ENCODE measurements at regions not wholly inside any gene's neighbourhood (a gene's known extent, or its start where the extent isn't known, plus 50 kb on each side); places are given as distances from the start of the nearest gene placed in this dataset.

GRCh38 chr11:10914050-10914449, 56.2 kb upstream of the ZBED5 start:
- no peak for DNase-seq (ENCODE audit: low read depth)
- Histone ChIP-seq H3K27me3 (ENCODE audit: control insufficient read depth, insufficient read depth, low read length) (no peaks in the 10 kb centered on the region), H3K36me3 (ENCODE audit: control insufficient read depth, insufficient read depth, low read length) (no peaks in the 10 kb centered on the region), H3K4me3 (ENCODE audit: low read depth, low read length) (no peak overlapping the region)
- CTCF ChIA-PET = interaction anchor here (1.0 to 1.9 kb wide), 3 partner anchors 8 to 121 kb away, joined by 3 to 7 read pairs (median 4); no protein-coding TSS in a partner anchor
- POLR2A ChIA-PET = interaction anchor here (0.6 kb wide), 1 partner anchor 108 kb away, joined by 3 read pairs; no protein-coding TSS in a partner anchor
- TF ChIP-seq CTCF (IDR thresholded peaks at IDR 0.05; ENCODE audit: insufficient read depth, low read depth, low read length) = no peak

- H3K4me3 ChIP-seq (ENCODE audit: low read depth, low read length) = no peak overlapping the region
- H3K36me3 ChIP-seq (ENCODE audit: control insufficient read depth, insufficient read depth, low read length) = no peaks in the 10 kb centered on the region
- ChIA-PET POLR2A (no interaction called here), CTCF (interaction anchor here (1.0 to 1.9 kb wide), 3 partner anchors 9 to 120 kb away, joined by 3 to 7 read pairs (median 4); no protein-coding TSS in a partner anchor)
- no peak for DNase-seq (ENCODE audit: low read depth)
- H3K27me3 ChIP-seq (ENCODE audit: control insufficient read depth, insufficient read depth, low read length) = no peaks in the 10 kb centered on the region
- TF ChIP-seq CTCF (IDR thresholded peaks at IDR 0.05; ENCODE audit: insufficient read depth, low read depth, low read length) = no peak
These were observed 55.2 kb upstream of the ZBED5 start for GRCh38 chr11:10913075-10913474.

GRCh38 chr11:10911907-10912306, 54.1 kb upstream of the ZBED5 start:
- ChIA-PET CTCF (no interaction called here), POLR2A (no interaction called here)
- Histone ChIP-seq H3K4me3 (ENCODE audit: low read depth, low read length) (no peak overlapping the region), H3K36me3 (ENCODE audit: control insufficient read depth, insufficient read depth, low read length) (no peaks in the 10 kb centered on the region), H3K27me3 (ENCODE audit: control insufficient read depth, insufficient read depth, low read length) (no peaks in the 10 kb centered on the region)
- DNase-seq (ENCODE audit: low read depth) = no peak
- TF ChIP-seq CTCF (IDR thresholded peaks at IDR 0.05; ENCODE audit: insufficient read depth, low read depth, low read length) = no peak

- TF ChIP-seq CTCF (IDR thresholded peaks at IDR 0.05; ENCODE audit: insufficient read depth, low read depth, low read length) = no peak
- ChIA-PET CTCF (interaction anchor here (1.2 to 1.9 kb wide), 3 partner anchors 13 to 111 kb away, joined by 3 to 6 read pairs (median 4); no protein-coding TSS in a partner anchor), POLR2A (interaction anchor here (0.6 to 0.9 kb wide), 2 partner anchors 9 to 1180 kb away, joined by 3 to 4 read pairs; no protein-coding TSS in a partner anchor)
These were observed 51.5 kb upstream of the ZBED5 start for GRCh38 chr11:10909141-10909883.

GRCh38 chr11:10908215-10908951, 50.5 kb upstream of the ZBED5 start:
- no peaks in the 10 kb centered on the region for H3K36me3 ChIP-seq (ENCODE audit: control insufficient read depth, insufficient read depth, low read length)
- DNase-seq (ENCODE audit: low read depth) = peak; percentile 86
- H3K27me3 ChIP-seq (ENCODE audit: control insufficient read depth, insufficient read depth, low read length) = no peaks in the 10 kb centered on the region
- no peak overlapping the region for H3K4me3 ChIP-seq (ENCODE audit: low read depth, low read length)
- CTCF ChIA-PET = interaction anchor here (1.0 to 3.0 kb wide), 5 partner anchors 14 to 879 kb away, joined by 3 to 18 read pairs (median 4); no protein-coding TSS in a partner anchor
- POLR2A ChIA-PET = interaction anchor here (0.6 to 1.3 kb wide), 4 partner anchors 8 to 1181 kb away, joined by 3 to 4 read pairs (median 4); no protein-coding TSS in a partner anchor
- TF ChIP-seq CTCF (IDR thresholded peaks at IDR 0.05; ENCODE audit: insufficient read depth, low read depth, low read length) = no peak

More at GRCh38 chr11:10909141-10909883, 51.5 kb upstream of the ZBED5 start:
- Histone ChIP-seq H3K4me3 (ENCODE audit: low read depth, low read length) (no peak overlapping the region), H3K27me3 (ENCODE audit: control insufficient read depth, insufficient read depth, low read length) (no peaks in the 10 kb centered on the region), H3K36me3 (ENCODE audit: control insufficient read depth, insufficient read depth, low read length) (no peaks in the 10 kb centered on the region)
- DNase-seq (ENCODE audit: low read depth) = no peak

Measured in BJ (cell line).